CD14-positive monocyte (primary cell): ENCODE measurements at regions not wholly inside any gene's neighbourhood (a gene's known extent, or its start where the extent isn't known, plus 50 kb on each side); places are given as distances from the start of the nearest gene placed in this dataset.

Experiments used
- DNase-seq, 3 donors: peaks; one replicate each; pipeline ENCODE4 v3.0.0-alpha.2; 2011 to 2022
- H2AFZ ChIP-seq: 2 replicates; pipeline ENCODE4 v1.6.0; 2012; ENCODE audit warnings: mild to moderate bottlenecking, low read depth, low read length, inconsistent platforms; ENCODE audit not compliant: insufficient read depth, poor library complexity, severe bottlenecking
- H3K27ac ChIP-seq, 2 donors: 1 replicate in 1 of 2; 2 replicates in 1 of 2; pipeline ENCODE4 v1.5.1; 2012 to 2013; ENCODE audit warnings: low read length in 2 of 2, control low read depth in 1 of 2, inconsistent platforms in 1 of 2, low read depth in 1 of 2, mild to moderate bottlenecking in 1 of 2
- H3K27me3 ChIP-seq, 2 donors: one replicate each; pipeline versions ENCODE4 v1.6.0 to v1.6.1; 2011 to 2013; ENCODE audit warnings: low read length in 2 of 2; ENCODE audit not compliant: control insufficient read depth in 2 of 2, insufficient read depth in 2 of 2
- H3K36me3 ChIP-seq, 2 donors: replicated peaks in 1 of 2; 1 replicate in 1 of 2; 2 replicates in 1 of 2; pipeline versions ENCODE4 v1.5.1 to v1.6.1; 2012 to 2013; ENCODE audit warnings: low read length in 2 of 2, control low read depth in 1 of 2, inconsistent platforms in 1 of 2, mild to moderate bottlenecking in 1 of 2; ENCODE audit not compliant: insufficient read depth in 2 of 2, control insufficient read depth in 1 of 2
- H3K4me1 ChIP-seq, 2 donors: 1 replicate in 1 of 2; 2 replicates in 1 of 2; pipeline versions ENCODE4 v1.5.1 to v1.6.1; 2012 to 2013; ENCODE audit warnings: low read length in 2 of 2, control low read depth in 1 of 2, inconsistent platforms in 1 of 2, mild to moderate bottlenecking in 1 of 2, moderate library complexity in 1 of 2; ENCODE audit not compliant: insufficient read depth in 2 of 2, control insufficient read depth in 1 of 2
- H3K4me2 ChIP-seq: replicated peaks from 2 replicates; pipeline ENCODE3; 2012; ENCODE audit warnings: low read length, moderate library complexity, mild to moderate bottlenecking; ENCODE audit not compliant: poor library complexity, severe bottlenecking; ENCODE audit errors: extremely low read depth
- H3K4me3 ChIP-seq, 3 experiments: fragments of 200-600 bp in 1 of 3; sonication (generic) in 1 of 3; replicated peaks in 1 of 3; 1 replicate in 2 of 3; 2 replicates in 1 of 3; pipeline ENCODE4 v1.5.1; 2011 to 2013; ENCODE audit warnings: low read length in 3 of 3, mild to moderate bottlenecking in 3 of 3, control low read depth in 2 of 3, low read depth in 2 of 3, inconsistent platforms in 1 of 3, moderate library complexity in 1 of 3
- H3K79me2 ChIP-seq: 2 replicates; pipeline ENCODE4 v1.6.0; 2012; ENCODE audit warnings: mild to moderate bottlenecking, control low read depth, inconsistent platforms, low read length, moderate library complexity; ENCODE audit not compliant: insufficient read depth
- H3K9ac ChIP-seq: 2 replicates; pipeline ENCODE4 v1.6.0; 2017; ENCODE audit warnings: low read length, mild to moderate bottlenecking; ENCODE audit not compliant: insufficient read depth, poor library complexity, severe bottlenecking
- H3K9me3 ChIP-seq, 2 donors: replicated peaks in 1 of 2; 1 replicate in 1 of 2; 2 replicates in 1 of 2; pipeline versions ENCODE4 v1.5.1 to v1.6.1; 2012 to 2013; ENCODE audit warnings: low read length in 2 of 2, control low read depth in 1 of 2; ENCODE audit not compliant: control insufficient read depth in 1 of 2, insufficient read depth in 1 of 2
- H4K20me1 ChIP-seq: 2 replicates; pipeline ENCODE4 v1.6.0; 2012; ENCODE audit warnings: mild to moderate bottlenecking, low read length, control low read depth, moderate library complexity; ENCODE audit not compliant: insufficient read depth
- H3K27ac Mint-ChIP-seq, 7 donors: one replicate each; pipeline ENCODE4 v1.8.0; 2020; ENCODE audit warnings: mild to moderate bottlenecking in 7 of 7, mixed read lengths in 7 of 7, moderate library complexity in 6 of 7, inconsistent platforms in 2 of 7
- H3K27me3 Mint-ChIP-seq, 3 donors: one replicate each; pipeline ENCODE4 v1.8.0; 2021 to 2022; ENCODE audit warnings: low read depth in 3 of 3, mild to moderate bottlenecking in 3 of 3, mixed read lengths in 3 of 3, moderate library complexity in 3 of 3, inconsistent platforms in 1 of 3
- H3K36me3 Mint-ChIP-seq, 2 donors: one replicate each; pipeline ENCODE4 v1.8.0; 2020; ENCODE audit warnings: mixed read lengths in 2 of 2, inconsistent platforms in 1 of 2, mild to moderate bottlenecking in 1 of 2
- H3K4me1 Mint-ChIP-seq: one replicate; pipeline ENCODE4 v1.8.0; 2020; ENCODE audit warnings: mild to moderate bottlenecking, mixed read lengths
- H3K4me3 Mint-ChIP-seq, 2 donors: one replicate each; pipeline ENCODE4 v1.8.0; 2020; ENCODE audit warnings: mild to moderate bottlenecking in 2 of 2, mixed read lengths in 2 of 2, moderate library complexity in 1 of 2
- H3K9me3 Mint-ChIP-seq, 7 donors: one replicate each; pipeline ENCODE4 v1.8.0; 2020 to 2022; ENCODE audit warnings: mixed read lengths in 7 of 7, mild to moderate bottlenecking in 6 of 7, moderate library complexity in 6 of 7, inconsistent platforms in 2 of 7
- CTCF ChIP-seq: fragments of 200-600 bp; IDR thresholded peaks from one replicate; pipeline ENCODE4 v1.8.0; 2022; ENCODE audit warnings: antibody characterized with exemption, mild to moderate bottlenecking
- WGBS: methylation state at CpG from one replicate; pipeline ENCODE4 v1.1.5; 2013; ENCODE audit warnings: missing lambda C conversion rate; ENCODE audit not compliant: insufficient coverage; 5-methylcytosine and 5-hydroxymethylcytosine counted together
- intact Hi-C, 2 donors: fragments of 100-400 bp; cut with micrococcal nuclease; formaldehyde crosslinking; loops; one replicate each; pipeline versions ENCODE4 v1.15.0 to v1.15.1; 2023

- Histone ChIP-seq H3K4me1 (no peaks in the 10 kb centered on the region), H3K27ac (no peak overlapping the region), H3K9ac (no peak overlapping the region), H3K79me2 (no peaks in the 10 kb centered on the region), H3K27me3 (peaks cover 0 to 2% of the 10 kb centered on the region in 2 donors), H4K20me1 (no peaks in the 10 kb centered on the region), H3K4me3 (no peak overlapping the region), H3K9me3 (peaks cover 3 to 7% of the 10 kb centered on the region in 2 donors), H2AFZ (no peak overlapping the region), H3K4me2 (no peak overlapping the region), H3K36me3 (no peaks in the 10 kb centered on the region)
- WGBS: 100% methylated on average over 1 of the region's 5 CpGs
- Mint-ChIP-seq H3K27me3 (peaks cover 0 to 3% (median 3%) of the 10 kb centered on the region in 3 donors), H3K9me3 (peaks cover 5 to 16% (median 13%) of the 10 kb centered on the region in 7 donors), H3K4me3 (no peak overlapping the region), H3K36me3 (no peaks in the 10 kb centered on the region), H3K4me1 (peaks cover 7% of the 10 kb centered on the region), H3K27ac (no peak overlapping the region)
- no peak for TF ChIP-seq CTCF
- DNase-seq: no peak
- intact Hi-C loops: no loop called here
Observed at GRCh38 chr12:93154096-93154728, 223.5 kb upstream of the NUDT4 start.

GRCh38 chr12:93154753-93155480 lies 222.8 kb upstream of the NUDT4 start:
- no peak overlapping the region for H3K9ac ChIP-seq
- Mint-ChIP-seq H3K36me3 (no peaks in the 10 kb centered on the region), H3K27me3 (peaks cover 0 to 3% (median 3%) of the 10 kb centered on the region in 3 donors), H3K9me3 (peaks cover 5 to 16% (median 13%) of the 10 kb centered on the region in 7 donors), H3K4me1 (peaks cover 3% of the 10 kb centered on the region), H3K4me3 (no peak overlapping the region), H3K27ac (no peak overlapping the region)
- no peak overlapping the region for H2AFZ ChIP-seq
- H3K27me3 ChIP-seq: peaks cover 0 to 2% of the 10 kb centered on the region in 2 donors
- no peaks in the 10 kb centered on the region for H3K79me2 ChIP-seq
- H3K36me3 ChIP-seq: no peaks in the 10 kb centered on the region
- intact Hi-C loops: no loop called here
- peaks cover 3 to 7% of the 10 kb centered on the region in 2 donors for H3K9me3 ChIP-seq
- no peaks in the 10 kb centered on the region for H4K20me1 ChIP-seq
- TF ChIP-seq CTCF: no peak
- no peak overlapping the region for H3K27ac ChIP-seq
- no peak for DNase-seq
- H3K4me2 ChIP-seq: no peak overlapping the region
- no peaks in the 10 kb centered on the region for H3K4me1 ChIP-seq
- 95% methylated on average over 2 of the region's 11 CpGs for WGBS
- H3K4me3 ChIP-seq: no peak overlapping the region
